C4-2B (cell line): ENCODE measurements at regions not wholly inside any gene's neighbourhood (a gene's known extent, or its start where the extent isn't known, plus 50 kb on each side); places are given as distances from the start of the nearest gene placed in this dataset.
"Not testable (repeated sequence)": the region's sequence is repeated elsewhere in the genome, so short reads cannot be mapped to it uniquely, and the experiment has no call there.

ENCODE experiments used
- H3K27ac ChIP-seq: fragments of 450-650 bp; 2 replicates; pipeline ENCODE4 v1.5.1; 2017
- CTCF ChIP-seq: fragments of 450-650 bp; conservative IDR thresholded peaks from 2 replicates; pipeline ENCODE4 v1.5.1; 2017; ENCODE audit warnings: mild to moderate bottlenecking
- ZFX ChIP-seq: fragments of 450-650 bp; IDR thresholded peaks from 2 replicates; pipeline ENCODE4 v1.6.1; 2017

- TF ChIP-seq CTCF: no peak
- TF ChIP-seq ZFX: no peak
- no peak overlapping the region for H3K27ac ChIP-seq
Measured at GRCh38 chr7:149682038-149682437, 91.3 kb downstream of the ZNF467 start.

- H3K27ac ChIP-seq: no peak overlapping the region
- TF ChIP-seq CTCF: no peak
- no peak for TF ChIP-seq ZFX
Measured at GRCh38 chr7:149681274-149681673, 92.1 kb downstream of the ZNF467 start.

GRCh38 chr7:149680331-149681025, 92.9 kb downstream of the ZNF467 start:
- H3K27ac ChIP-seq: no peak overlapping the region
- TF ChIP-seq CTCF (no peak), ZFX (no peak)

- H3K27ac ChIP-seq: not testable (repeated sequence)
Measured at GRCh38 chr7:149674728-149675385, 98.5 kb downstream of the ZNF467 start.

GRCh38 chr7:149673006-149673405, 100.4 kb downstream of the ZNF467 start:
- TF ChIP-seq CTCF: no peak
- TF ChIP-seq ZFX: no peak
- no peak overlapping the region for H3K27ac ChIP-seq

- TF ChIP-seq CTCF: no peak
- no peak for TF ChIP-seq ZFX
- H3K27ac ChIP-seq: no peak overlapping the region
Measured at GRCh38 chr7:149670288-149670687, 103.1 kb downstream of the ZNF467 start.

- TF ChIP-seq ZFX (no peak), CTCF (peak; percentile 82)
- no peak overlapping the region for H3K27ac ChIP-seq
Measured at GRCh38 chr7:149669121-149669818, 104.1 kb downstream of the ZNF467 start.
